Vagina (tissue), 2 donors: ENCODE measurements at regions not wholly inside any gene's neighbourhood (a gene's known extent, or its start where the extent isn't known, plus 50 kb on each side); places are given as distances from the start of the nearest gene placed in this dataset.

Source experiments
- DNase-seq, 2 donors: peaks; one replicate each; pipeline ENCODE4 v3.0.0-alpha.2; 2017; ENCODE audit errors: extremely low spot score in 2 of 2
- H3K27ac ChIP-seq: fragments of 200-600 bp; sonication (generic); one replicate; pipeline ENCODE4 v1.5.1; 2019
- H3K27me3 ChIP-seq: fragments of 200-600 bp; sonication (generic); one replicate; pipeline ENCODE4 v1.5.1; 2019
- H3K36me3 ChIP-seq, 2 donors: fragments of 200-600 bp; sonication (generic); one replicate each; pipeline ENCODE4 v1.5.1; 2017 to 2019
- H3K4me1 ChIP-seq: fragments of 200-600 bp; sonication (generic); one replicate; pipeline ENCODE4 v1.5.1; 2019
- H3K4me3 ChIP-seq, 2 donors: fragments of 200-600 bp; sonication (generic); 1 replicate in 1 of 2; 2 replicates in 1 of 2; pipeline ENCODE4 v1.5.1; 2016 to 2019
- H3K9me3 ChIP-seq: fragments of 200-600 bp; sonication (generic); one replicate; pipeline ENCODE4 v1.5.1; 2019
- CTCF ChIP-seq, 3 experiments: fragments of 450-650 bp in 2 of 3; fragments of 200-600 bp in 1 of 3; sonication (generic) in 1 of 3; IDR thresholded peaks; one replicate each; pipeline ENCODE4 v1.5.1; 2017 to 2019; ENCODE audit warnings: antibody characterized with exemption in 3 of 3, mild to moderate bottlenecking in 2 of 3, moderate library complexity in 2 of 3
- POLR2A ChIP-seq, 2 donors: fragments of 450-650 bp; IDR thresholded peaks; one replicate each; pipeline ENCODE4 v1.6.1; 2017; ENCODE audit warnings: antibody characterized with exemption in 2 of 2, mild to moderate bottlenecking in 2 of 2, moderate library complexity in 2 of 2
- POLR2AphosphoS5 ChIP-seq, 2 donors: sonication (generic); formaldehyde crosslinking; IDR thresholded peaks; one replicate each; pipeline ENCODE4 v1.9.0; 2017; ENCODE audit warnings: antibody characterized with exemption in 2 of 2, mild to moderate bottlenecking in 2 of 2, low read depth in 1 of 2; ENCODE audit not compliant: insufficient read depth in 1 of 2
- intact Hi-C: fragments of 100-400 bp; cut with DNase I; formaldehyde crosslinking; loops from one replicate; pipeline ENCODE4 v1.15.1; 2023

- intact Hi-C loops = loop anchor here (5.0 kb wide), 1 partner anchor 966 kb away; no protein-coding TSS in a partner anchor
Observed at GRCh38 chr2:7721413-7721995, 804.3 kb downstream of the RNF144A start.

GRCh38 chr2:7722212-7722910 is 805.1 kb downstream of the RNF144A start:
- TF ChIP-seq POLR2A (IDR thresholded peaks at IDR 0.05) (no peak), CTCF (IDR thresholded peaks at IDR 0.05) (no peak), POLR2AphosphoS5 (IDR thresholded peaks at IDR 0.05; ENCODE audit: insufficient read depth in 1 of 2, low read depth in 1 of 2) (no peak)

More at GRCh38 chr2:7721413-7721995, 804.3 kb downstream of the RNF144A start:
- Histone ChIP-seq H3K4me1 (no peaks in the 10 kb centered on the region), H3K36me3 (no peaks in the 10 kb centered on the region), H3K27me3 (no peaks in the 10 kb centered on the region), H3K9me3 (no peaks in the 10 kb centered on the region), H3K27ac (no peak overlapping the region), H3K4me3 (no peak overlapping the region)
- no peak for DNase-seq
- no peak for TF ChIP-seq POLR2A (IDR thresholded peaks at IDR 0.05)
- no peak for TF ChIP-seq CTCF (IDR thresholded peaks at IDR 0.05)

GRCh38 chr2:7724336-7724735 is 807.1 kb downstream of the RNF144A start:
- intact Hi-C loops = loop anchor here (5.0 kb wide), 1 partner anchor 963 kb away; no protein-coding TSS in a partner anchor
- no peak for DNase-seq

More at GRCh38 chr2:7722212-7722910, 805.1 kb downstream of the RNF144A start:
- intact Hi-C loops = loop anchor here (5.0 kb wide), 1 partner anchor 965 kb away; no protein-coding TSS in a partner anchor
- H3K27ac ChIP-seq = no peak overlapping the region
- no peak for DNase-seq
- H3K4me1 ChIP-seq = no peaks in the 10 kb centered on the region
- no peaks in the 10 kb centered on the region for H3K9me3 ChIP-seq
- H3K27me3 ChIP-seq = no peaks in the 10 kb centered on the region
- no peaks in the 10 kb centered on the region for H3K36me3 ChIP-seq
- H3K4me3 ChIP-seq = no peak overlapping the region

GRCh38 chr2:7725171-7725849 is 808.1 kb downstream of the RNF144A start:
- DNase-seq = no peak
- Histone ChIP-seq H3K4me1 (no peaks in the 10 kb centered on the region), H3K4me3 (no peak overlapping the region), H3K36me3 (no peaks in the 10 kb centered on the region), H3K9me3 (no peaks in the 10 kb centered on the region), H3K27me3 (no peaks in the 10 kb centered on the region), H3K27ac (no peak overlapping the region)
- intact Hi-C loops = no loop called here
- TF ChIP-seq POLR2A (IDR thresholded peaks at IDR 0.05) (no peak), CTCF (IDR thresholded peaks at IDR 0.05) (peak in 2 of 3 experiments; percentile 8 to 15), POLR2AphosphoS5 (IDR thresholded peaks at IDR 0.05; ENCODE audit: insufficient read depth in 1 of 2, low read depth in 1 of 2) (no peak)

More at GRCh38 chr2:7724336-7724735, 807.1 kb downstream of the RNF144A start:
- no peak overlapping the region for H3K4me3 ChIP-seq
- no peaks in the 10 kb centered on the region for H3K27me3 ChIP-seq
- H3K9me3 ChIP-seq = no peaks in the 10 kb centered on the region
- TF ChIP-seq POLR2A (IDR thresholded peaks at IDR 0.05) (no peak), POLR2AphosphoS5 (IDR thresholded peaks at IDR 0.05; ENCODE audit: insufficient read depth in 1 of 2, low read depth in 1 of 2) (no peak), CTCF (IDR thresholded peaks at IDR 0.05) (no peak)
- no peaks in the 10 kb centered on the region for H3K4me1 ChIP-seq
- H3K27ac ChIP-seq = no peak overlapping the region
- no peaks in the 10 kb centered on the region for H3K36me3 ChIP-seq
